ENCODE measurements at regions not wholly inside any gene's neighbourhood (a gene's known extent, or its start where the extent isn't known, plus 50 kb on each side); places are given as distances from the start of the nearest gene placed in this dataset.
A peak's percentile ranks its signal among the peaks of the same experiment; 100 is the strongest.
"Not testable (repeated sequence)": the region's sequence is repeated elsewhere in the genome, so short reads cannot be mapped to it uniquely, and the experiment has no call there.

GRCh38 chr16:55017321-55017720 is 86.7 kb downstream of the IRX5 start:
- no peak for DNase-seq

GRCh38 chr16:55018881-55019280 is 88.2 kb downstream of the IRX5 start:
- no peak for DNase-seq

GRCh38 chr16:55019419-55020131 is 88.9 kb downstream of the IRX5 start:
- DNase-seq, result no peak

- no peak for DNase-seq
These were observed 91.2 kb downstream of the IRX5 start for GRCh38 chr16:55021595-55022475.

- DNase-seq, result not testable (repeated sequence)
These were observed 96.6 kb downstream of the IRX5 start for GRCh38 chr16:55027260-55027659.

- no peak for DNase-seq
These were observed 98.8 kb downstream of the IRX5 start for GRCh38 chr16:55029509-55029908.

- no peak for DNase-seq
These were observed 100.3 kb downstream of the IRX5 start for GRCh38 chr16:55030944-55031343.

- DNase-seq, result no peak
These were observed 100.8 kb downstream of the IRX5 start for GRCh38 chr16:55031481-55031880.

- peak; percentile 41 for DNase-seq
These were observed 102.8 kb downstream of the IRX5 start for GRCh38 chr16:55033225-55034156.

- peak; percentile 36 for DNase-seq
These were observed 104.4 kb downstream of the IRX5 start for GRCh38 chr16:55035029-55035428.

- DNase-seq, result peak; percentile 1
These were observed 105.3 kb downstream of the IRX5 start for GRCh38 chr16:55035956-55036355.

- peak; percentile 1 for DNase-seq
These were observed 105.7 kb downstream of the IRX5 start for GRCh38 chr16:55036371-55036821.

GRCh38 chr16:55037046-55037445 is 106.4 kb downstream of the IRX5 start:
- DNase-seq, result peak; percentile 2

- no peak for DNase-seq
These were observed 107.3 kb downstream of the IRX5 start for GRCh38 chr16:55037966-55038365.

- peak; percentile 1 for DNase-seq
These were observed 108.4 kb downstream of the IRX5 start for GRCh38 chr16:55039042-55039441.

- no peak for DNase-seq
These were observed 108.8 kb downstream of the IRX5 start for GRCh38 chr16:55039511-55039910.

- peak; percentile 4 for DNase-seq
These were observed 109.3 kb downstream of the IRX5 start for GRCh38 chr16:55039931-55040330.

GRCh38 chr16:55040366-55041086 is 109.9 kb downstream of the IRX5 start:
- peak; percentile 45 for DNase-seq

- no peak for DNase-seq
These were observed 111.0 kb downstream of the IRX5 start for GRCh38 chr16:55041540-55042234.

GRCh38 chr16:55042556-55043432 is 112.1 kb downstream of the IRX5 start:
- DNase-seq, result peak; percentile 3

All from retina (tissue), 1 donor.